Skin epidermis (tissue), 12 donors: ENCODE measurements at regions not wholly inside any gene's neighbourhood (a gene's known extent, or its start where the extent isn't known, plus 50 kb on each side); places are given as distances from the start of the nearest gene placed in this dataset.

Experiments
- H3K27ac ChIP-seq, 21 experiments: fragments of 200-600 bp; sonication (generic) in 11 of 21; one replicate each; pipeline ENCODE4 v1.5.0; 2020; ENCODE audit warnings: mild to moderate bottlenecking in 3 of 21, inconsistent platforms in 2 of 21, moderate library complexity in 2 of 21
- H3K4me3 ChIP-seq, 7 experiments: fragments of 200-600 bp; sonication (generic) in 2 of 7; one replicate each; pipeline ENCODE4 v1.5.0; 2020; ENCODE audit warnings: inconsistent platforms in 2 of 7, mild to moderate bottlenecking in 2 of 7, moderate library complexity in 1 of 7

GRCh38 chr4:146032234-146032860 lies 93.7 kb upstream of the ZNF827 start:
- H3K4me3 ChIP-seq: no peak overlapping the region
- H3K27ac ChIP-seq: peak overlapping the region in 1 of 21 experiments; percentile 29

GRCh38 chr4:146029939-146030710 lies 91.5 kb upstream of the ZNF827 start:
- no peak overlapping the region for H3K27ac ChIP-seq

GRCh38 chr4:146029147-146029546 lies 90.5 kb upstream of the ZNF827 start:
- Histone ChIP-seq H3K4me3 (no peak overlapping the region), H3K27ac (no peak overlapping the region)

More at GRCh38 chr4:146029939-146030710, 91.5 kb upstream of the ZNF827 start:
- no peak overlapping the region for H3K4me3 ChIP-seq

- H3K27ac ChIP-seq: no peak overlapping the region
- H3K4me3 ChIP-seq: no peak overlapping the region
These were observed 89.1 kb upstream of the ZNF827 start for GRCh38 chr4:146027761-146028160.

GRCh38 chr4:146023334-146023967 lies 84.8 kb upstream of the ZNF827 start:
- Histone ChIP-seq H3K27ac (no peak overlapping the region), H3K4me3 (no peak overlapping the region)

GRCh38 chr4:146022541-146022940 lies 83.9 kb upstream of the ZNF827 start:
- H3K4me3 ChIP-seq: no peak overlapping the region
- no peak overlapping the region for H3K27ac ChIP-seq

- no peak overlapping the region for H3K4me3 ChIP-seq
These were observed 79.6 kb upstream of the ZNF827 start for GRCh38 chr4:146018247-146018646.

GRCh38 chr4:146004730-146005129 lies 66.1 kb upstream of the ZNF827 start:
- Histone ChIP-seq H3K27ac (no peak overlapping the region), H3K4me3 (no peak overlapping the region)

More at GRCh38 chr4:146018247-146018646, 79.6 kb upstream of the ZNF827 start:
- H3K27ac ChIP-seq: no peak overlapping the region

GRCh38 chr4:145988628-145989027 lies 50.0 kb upstream of the ZNF827 start:
- Histone ChIP-seq H3K27ac (no peak overlapping the region), H3K4me3 (no peak overlapping the region)
